Spinal cord (tissue), 9 donors: ENCODE measurements at regions not wholly inside any gene's neighbourhood (a gene's known extent, or its start where the extent isn't known, plus 50 kb on each side); places are given as distances from the start of the nearest gene placed in this dataset.

Source experiments
- DNase-seq, 6 donors: peaks; one replicate each; pipeline versions ENCODE4 v3.0.0 to v3.0.0-alpha.2; 2013 to 2015; ENCODE audit warnings: low spot score in 6 of 6, low read depth in 4 of 6
- H3K27ac ChIP-seq: one replicate; pipeline ENCODE4 v1.5.1; 2013; ENCODE audit warnings: low read depth, low read length, control low read depth
- H3K27me3 ChIP-seq: one replicate; pipeline ENCODE4 v1.6.1; 2013; ENCODE audit warnings: low read length; ENCODE audit not compliant: control insufficient read depth, insufficient read depth
- H3K36me3 ChIP-seq: one replicate; pipeline ENCODE4 v1.6.1; 2013; ENCODE audit warnings: low read length; ENCODE audit not compliant: control insufficient read depth, insufficient read depth
- H3K4me1 ChIP-seq: one replicate; pipeline ENCODE4 v1.6.1; 2013; ENCODE audit warnings: low read length; ENCODE audit not compliant: control insufficient read depth, insufficient read depth
- H3K4me3 ChIP-seq: one replicate; pipeline ENCODE4 v1.5.1; 2013; ENCODE audit warnings: low read depth, low read length, control low read depth
- H3K9me3 ChIP-seq: one replicate; pipeline ENCODE4 v1.6.1; 2013; ENCODE audit warnings: low read length; ENCODE audit not compliant: control insufficient read depth, insufficient read depth
- WGBS: methylation state at CpG from one replicate; pipeline ENCODE4 v1.1.5; 2013; ENCODE audit warnings: missing lambda C conversion rate; ENCODE audit not compliant: insufficient coverage; 5-methylcytosine and 5-hydroxymethylcytosine counted together
- donor health status: healthy.

GRCh38 chr6:189676-190075 lies 102.6 kb upstream of the DUSP22 start:
- Histone ChIP-seq H3K9me3 (no peaks in the 10 kb centered on the region), H3K27ac (no peak overlapping the region), H3K36me3 (no peaks in the 10 kb centered on the region), H3K27me3 (no peaks in the 10 kb centered on the region), H3K4me3 (no peak overlapping the region), H3K4me1 (no peaks in the 10 kb centered on the region)
- 67% methylated on average over 8 of the region's 8 CpGs for WGBS
- no peak for DNase-seq

- Histone ChIP-seq H3K4me3 (no peak overlapping the region), H3K27ac (no peak overlapping the region), H3K27me3 (no peaks in the 10 kb centered on the region), H3K4me1 (no peaks in the 10 kb centered on the region), H3K36me3 (no peaks in the 10 kb centered on the region), H3K9me3 (no peaks in the 10 kb centered on the region)
- DNase-seq, result no peak
- WGBS, result 78% methylated on average over 10 of the region's 11 CpGs
These were observed 101.5 kb upstream of the DUSP22 start for GRCh38 chr6:190596-191395.

GRCh38 chr6:191487-192312 lies 100.6 kb upstream of the DUSP22 start:
- no peaks in the 10 kb centered on the region for H3K4me1 ChIP-seq
- no peak overlapping the region for H3K27ac ChIP-seq
- H3K9me3 ChIP-seq, result no peaks in the 10 kb centered on the region
- WGBS, result 88% methylated on average over 11 of the region's 11 CpGs
- no peaks in the 10 kb centered on the region for H3K36me3 ChIP-seq
- no peak for DNase-seq
- H3K4me3 ChIP-seq, result no peak overlapping the region
- H3K27me3 ChIP-seq, result no peaks in the 10 kb centered on the region

GRCh38 chr6:192313-192664 lies 100.0 kb upstream of the DUSP22 start:
- H3K4me3 ChIP-seq, result no peak overlapping the region
- H3K9me3 ChIP-seq, result no peaks in the 10 kb centered on the region
- WGBS, result 94% methylated on average over 3 of the region's 9 CpGs
- no peak for DNase-seq
- H3K27ac ChIP-seq, result no peak overlapping the region
- H3K27me3 ChIP-seq, result no peaks in the 10 kb centered on the region
- H3K4me1 ChIP-seq, result no peaks in the 10 kb centered on the region
- H3K36me3 ChIP-seq, result no peaks in the 10 kb centered on the region

GRCh38 chr6:193180-193579 lies 99.1 kb upstream of the DUSP22 start:
- H3K4me3 ChIP-seq, result no peak overlapping the region
- no peak overlapping the region for H3K27ac ChIP-seq
- no peaks in the 10 kb centered on the region for H3K4me1 ChIP-seq
- no peak for DNase-seq
- H3K9me3 ChIP-seq, result no peaks in the 10 kb centered on the region
- no peaks in the 10 kb centered on the region for H3K27me3 ChIP-seq
- no peaks in the 10 kb centered on the region for H3K36me3 ChIP-seq
- 93% methylated on average over 7 of the region's 7 CpGs for WGBS

- DNase-seq, result no peak
- H3K9me3 ChIP-seq, result no peaks in the 10 kb centered on the region
- no peaks in the 10 kb centered on the region for H3K27me3 ChIP-seq
- H3K36me3 ChIP-seq, result no peaks in the 10 kb centered on the region
- H3K4me1 ChIP-seq, result no peaks in the 10 kb centered on the region
- no peak overlapping the region for H3K27ac ChIP-seq
- WGBS, result 84% methylated on average over 4 of the region's 7 CpGs
- H3K4me3 ChIP-seq, result no peak overlapping the region
These were observed 98.4 kb upstream of the DUSP22 start for GRCh38 chr6:193773-194310.

- DNase-seq, result no peak
- 83% methylated on average over 1 of the region's 3 CpGs for WGBS
- Histone ChIP-seq H3K4me1 (no peaks in the 10 kb centered on the region), H3K9me3 (no peaks in the 10 kb centered on the region), H3K27ac (no peak overlapping the region), H3K36me3 (no peaks in the 10 kb centered on the region), H3K27me3 (no peaks in the 10 kb centered on the region), H3K4me3 (no peak overlapping the region)
These were observed 96.4 kb upstream of the DUSP22 start for GRCh38 chr6:195861-196360.

GRCh38 chr6:196543-196942 lies 95.7 kb upstream of the DUSP22 start:
- Histone ChIP-seq H3K36me3 (no peaks in the 10 kb centered on the region), H3K27ac (no peak overlapping the region), H3K4me3 (no peak overlapping the region), H3K4me1 (no peaks in the 10 kb centered on the region), H3K9me3 (no peaks in the 10 kb centered on the region), H3K27me3 (no peaks in the 10 kb centered on the region)
- DNase-seq, result no peak
- 94% methylated on average over 2 of the region's 2 CpGs for WGBS

GRCh38 chr6:203661-204060 lies 88.6 kb upstream of the DUSP22 start:
- WGBS, result 85% methylated on average over 9 of the region's 9 CpGs
- Histone ChIP-seq H3K27me3 (no peaks in the 10 kb centered on the region), H3K9me3 (no peaks in the 10 kb centered on the region), H3K27ac (no peak overlapping the region), H3K4me1 (no peaks in the 10 kb centered on the region), H3K4me3 (no peak overlapping the region), H3K36me3 (no peaks in the 10 kb centered on the region)
- no peak for DNase-seq
